Peyer's patch (tissue), 4 donors: ENCODE measurements at regions not wholly inside any gene's neighbourhood (a gene's known extent, or its start where the extent isn't known, plus 50 kb on each side); places are given as distances from the start of the nearest gene placed in this dataset.
"Not testable (repeated sequence)": the region's sequence is repeated elsewhere in the genome, so short reads cannot be mapped to it uniquely, and the experiment has no call there.

Source experiments
- POLR2A ChIP-seq, 2 donors: fragments of 450-650 bp; IDR thresholded peaks; one replicate each; pipeline ENCODE4 v1.5.1; 2017; ENCODE audit warnings: antibody characterized with exemption in 2 of 2, mild to moderate bottlenecking in 2 of 2, moderate library complexity in 2 of 2
- TF ChIP-seq, protein P1 (sequence below), 6 experiments: fragments of 450-650 bp in 4 of 6; fragments of 200-600 bp in 2 of 6; sonication (generic) in 1 of 6; IDR thresholded peaks; one replicate each; pipeline ENCODE4 v1.5.1; 2017 to 2019; ENCODE audit warnings: antibody characterized with exemption in 6 of 6, mild to moderate bottlenecking in 3 of 6, moderate library complexity in 1 of 6

DNA sequence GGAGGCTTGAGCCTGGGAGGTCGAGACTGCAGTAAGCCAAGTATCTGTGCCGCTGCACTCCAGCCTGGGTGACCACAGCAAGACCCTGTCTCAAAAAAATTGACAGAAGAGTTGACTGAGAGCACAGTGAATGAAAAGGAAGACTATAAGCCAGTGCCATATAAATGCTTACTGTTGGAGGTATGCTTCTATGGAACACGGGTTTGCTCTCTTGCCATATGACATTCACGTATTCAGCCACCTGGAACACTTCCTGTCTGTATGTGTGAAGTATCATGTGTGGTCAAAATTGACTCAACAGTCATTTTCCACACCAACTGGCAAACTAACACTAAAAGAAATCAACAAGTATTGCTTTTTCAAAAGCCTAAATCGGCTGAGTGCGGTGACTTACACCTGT is 71.1 kb upstream of the SPN start:
- TF ChIP-seq, protein P1, sequence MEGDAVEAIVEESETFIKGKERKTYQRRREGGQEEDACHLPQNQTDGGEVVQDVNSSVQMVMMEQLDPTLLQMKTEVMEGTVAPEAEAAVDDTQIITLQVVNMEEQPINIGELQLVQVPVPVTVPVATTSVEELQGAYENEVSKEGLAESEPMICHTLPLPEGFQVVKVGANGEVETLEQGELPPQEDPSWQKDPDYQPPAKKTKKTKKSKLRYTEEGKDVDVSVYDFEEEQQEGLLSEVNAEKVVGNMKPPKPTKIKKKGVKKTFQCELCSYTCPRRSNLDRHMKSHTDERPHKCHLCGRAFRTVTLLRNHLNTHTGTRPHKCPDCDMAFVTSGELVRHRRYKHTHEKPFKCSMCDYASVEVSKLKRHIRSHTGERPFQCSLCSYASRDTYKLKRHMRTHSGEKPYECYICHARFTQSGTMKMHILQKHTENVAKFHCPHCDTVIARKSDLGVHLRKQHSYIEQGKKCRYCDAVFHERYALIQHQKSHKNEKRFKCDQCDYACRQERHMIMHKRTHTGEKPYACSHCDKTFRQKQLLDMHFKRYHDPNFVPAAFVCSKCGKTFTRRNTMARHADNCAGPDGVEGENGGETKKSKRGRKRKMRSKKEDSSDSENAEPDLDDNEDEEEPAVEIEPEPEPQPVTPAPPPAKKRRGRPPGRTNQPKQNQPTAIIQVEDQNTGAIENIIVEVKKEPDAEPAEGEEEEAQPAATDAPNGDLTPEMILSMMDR (IDR thresholded peaks at IDR 0.05) = not testable (repeated sequence)
- TF ChIP-seq POLR2A (IDR thresholded peaks at IDR 0.05) = not testable (repeated sequence)
